ENCODE measurements at regions not wholly inside any gene's neighbourhood (a gene's known extent, or its start where the extent isn't known, plus 50 kb on each side); places are given as distances from the start of the nearest gene placed in this dataset.

DNA sequence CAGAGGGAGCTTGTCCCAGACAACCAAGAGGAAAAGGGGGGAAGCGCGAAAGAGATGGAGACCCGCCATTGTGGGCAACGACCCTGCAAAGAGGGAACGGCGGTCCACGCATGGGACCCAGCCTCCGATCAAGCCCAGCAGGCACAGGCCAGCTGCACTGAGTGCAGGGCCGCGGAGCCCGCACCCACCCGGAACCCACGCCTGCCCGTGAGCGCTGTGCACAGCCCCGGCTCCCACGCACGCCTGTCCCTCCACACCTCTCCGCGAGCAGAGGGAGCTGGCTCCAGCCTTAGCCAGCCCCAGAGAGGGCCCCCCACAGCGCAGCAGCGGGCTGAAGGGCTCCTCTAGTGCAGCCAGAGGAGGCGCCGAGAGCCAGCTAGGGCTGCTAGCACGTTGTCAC, 416.5 kb downstream of the DMRTA1 start:
- WGBS (ENCODE audit: insufficient coverage): 94% methylated on average over 25 of the region's 25 CpGs
- Mint-ChIP-seq H3K27me3 (ENCODE audit: low read depth in 2 of 2) (no peaks in the 10 kb centered on the region), H3K4me3 (no peak overlapping the region), H3K4me1 (no peaks in the 10 kb centered on the region), H3K9me3 (peaks cover 13 to 25% of the 10 kb centered on the region in 2 donors), H3K27ac (no peak overlapping the region), H3K36me3 (peaks cover 22% of the 10 kb centered on the region)
- ATAC-seq (no peak), DNase-seq (no peak)
- intact Hi-C loops (cut with micrococcal nuclease): no loop called here
- H3K36me3 ChIP-seq (ENCODE audit: control insufficient read depth, insufficient read depth, low read length): no peaks in the 10 kb centered on the region
- H3K4me1 ChIP-seq (ENCODE audit: control insufficient read depth, insufficient read depth, low read length): no peaks in the 10 kb centered on the region
- H3K9me3 ChIP-seq (ENCODE audit: control insufficient read depth, insufficient read depth, low read length): peaks cover 13% of the 10 kb centered on the region
- no peak overlapping the region for H3K4me3 ChIP-seq (ENCODE audit: low read length)
- no peaks in the 10 kb centered on the region for H3K27me3 ChIP-seq (ENCODE audit: control insufficient read depth, insufficient read depth, low read length)
- TF ChIP-seq, protein P1, sequence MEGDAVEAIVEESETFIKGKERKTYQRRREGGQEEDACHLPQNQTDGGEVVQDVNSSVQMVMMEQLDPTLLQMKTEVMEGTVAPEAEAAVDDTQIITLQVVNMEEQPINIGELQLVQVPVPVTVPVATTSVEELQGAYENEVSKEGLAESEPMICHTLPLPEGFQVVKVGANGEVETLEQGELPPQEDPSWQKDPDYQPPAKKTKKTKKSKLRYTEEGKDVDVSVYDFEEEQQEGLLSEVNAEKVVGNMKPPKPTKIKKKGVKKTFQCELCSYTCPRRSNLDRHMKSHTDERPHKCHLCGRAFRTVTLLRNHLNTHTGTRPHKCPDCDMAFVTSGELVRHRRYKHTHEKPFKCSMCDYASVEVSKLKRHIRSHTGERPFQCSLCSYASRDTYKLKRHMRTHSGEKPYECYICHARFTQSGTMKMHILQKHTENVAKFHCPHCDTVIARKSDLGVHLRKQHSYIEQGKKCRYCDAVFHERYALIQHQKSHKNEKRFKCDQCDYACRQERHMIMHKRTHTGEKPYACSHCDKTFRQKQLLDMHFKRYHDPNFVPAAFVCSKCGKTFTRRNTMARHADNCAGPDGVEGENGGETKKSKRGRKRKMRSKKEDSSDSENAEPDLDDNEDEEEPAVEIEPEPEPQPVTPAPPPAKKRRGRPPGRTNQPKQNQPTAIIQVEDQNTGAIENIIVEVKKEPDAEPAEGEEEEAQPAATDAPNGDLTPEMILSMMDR (IDR thresholded peaks at IDR 0.05): no peak
- H3K27ac ChIP-seq (ENCODE audit: low read length): no peak overlapping the region

DNA sequence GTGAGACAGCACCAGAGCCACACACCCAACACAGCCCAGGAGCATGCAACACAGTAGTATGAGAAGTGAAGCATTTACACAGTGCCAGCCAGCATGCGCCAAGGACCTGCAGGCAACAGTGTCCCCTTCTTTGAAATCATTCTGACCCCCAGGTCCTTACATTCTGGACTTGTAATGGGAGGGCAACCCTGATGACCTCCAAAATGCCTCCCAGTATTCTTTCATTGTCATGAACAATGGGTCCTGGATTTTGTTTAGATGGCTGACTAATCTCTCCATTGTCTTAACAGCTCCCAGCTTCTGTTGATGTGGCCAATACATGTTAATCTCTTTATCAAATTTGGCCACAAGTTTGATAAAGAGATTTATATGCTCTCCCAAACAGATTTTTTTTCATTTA, 417.1 kb downstream of the DMRTA1 start:
- 91% methylated on average over 1 of the region's 1 CpG for WGBS (ENCODE audit: insufficient coverage)
- ATAC-seq: no peak
- H3K4me3 Mint-ChIP-seq: no peak overlapping the region
- no peaks in the 10 kb centered on the region for H3K4me1 Mint-ChIP-seq
- DNase-seq: no peak
- H3K9me3 Mint-ChIP-seq: peaks cover 13 to 28% of the 10 kb centered on the region in 2 donors
- no peaks in the 10 kb centered on the region for H3K27me3 ChIP-seq (ENCODE audit: control insufficient read depth, insufficient read depth, low read length)
- no peak overlapping the region for H3K27ac ChIP-seq (ENCODE audit: low read length)
- H3K36me3 ChIP-seq (ENCODE audit: control insufficient read depth, insufficient read depth, low read length): no peaks in the 10 kb centered on the region
- H3K27ac Mint-ChIP-seq: no peak overlapping the region
- no peaks in the 10 kb centered on the region for H3K4me1 ChIP-seq (ENCODE audit: control insufficient read depth, insufficient read depth, low read length)
- TF ChIP-seq, protein P1 (IDR thresholded peaks at IDR 0.05): no peak
- H3K27me3 Mint-ChIP-seq (ENCODE audit: low read depth in 2 of 2): no peaks in the 10 kb centered on the region
- peaks cover 13% of the 10 kb centered on the region for H3K9me3 ChIP-seq (ENCODE audit: control insufficient read depth, insufficient read depth, low read length)
- intact Hi-C loops (cut with micrococcal nuclease): no loop called here
- H3K36me3 Mint-ChIP-seq: peaks cover 18% of the 10 kb centered on the region
- H3K4me3 ChIP-seq (ENCODE audit: low read length): no peak overlapping the region

DNA sequence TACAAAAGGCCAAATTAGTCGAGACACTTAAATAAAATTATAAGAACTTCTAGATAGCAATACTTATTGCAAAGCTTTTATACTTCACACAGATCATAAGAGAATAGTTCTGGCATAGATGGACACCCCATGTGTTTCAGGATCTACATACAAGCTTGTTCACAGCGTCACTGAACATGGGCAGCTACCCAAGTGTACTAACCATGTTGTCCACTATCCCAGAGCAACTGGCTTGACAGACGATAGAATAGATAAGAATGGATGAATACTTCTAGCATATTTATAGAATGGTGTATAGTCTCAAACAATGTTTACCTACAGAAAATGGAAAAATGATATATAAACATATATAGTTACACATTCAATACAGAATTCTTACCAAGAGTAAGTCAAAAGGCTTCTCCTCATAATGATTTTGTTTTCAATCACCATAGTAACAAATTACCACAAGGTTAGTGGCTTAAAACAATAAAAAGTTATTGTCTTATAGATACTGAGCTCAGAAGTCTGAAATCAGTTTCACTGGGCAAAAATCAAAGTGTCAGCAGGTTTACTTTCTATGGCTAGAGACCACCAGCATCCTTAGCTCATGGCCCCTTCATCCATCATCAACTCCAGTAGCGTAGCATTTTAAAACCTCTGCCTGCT, 446.7 kb downstream of the DMRTA1 start:
- no peak for ATAC-seq
- Histone ChIP-seq H3K4me3 (ENCODE audit: low read length) (no peak overlapping the region), H3K36me3 (ENCODE audit: control insufficient read depth, insufficient read depth, low read length) (no peaks in the 10 kb centered on the region), H3K4me1 (ENCODE audit: control insufficient read depth, insufficient read depth, low read length) (no peaks in the 10 kb centered on the region), H3K27me3 (ENCODE audit: control insufficient read depth, insufficient read depth, low read length) (no peaks in the 10 kb centered on the region), H3K9me3 (ENCODE audit: control insufficient read depth, insufficient read depth, low read length) (peaks cover 4% of the 10 kb centered on the region), H3K27ac (ENCODE audit: low read length) (no peak overlapping the region)
- WGBS (ENCODE audit: insufficient coverage): 90% methylated on average over 3 of the region's 4 CpGs
- no peak for DNase-seq
- no peaks in the 10 kb centered on the region for H3K27me3 Mint-ChIP-seq (ENCODE audit: low read depth in 2 of 2)
- no peaks in the 10 kb centered on the region for H3K4me1 Mint-ChIP-seq
- intact Hi-C loops (cut with micrococcal nuclease): no loop called here
- H3K27ac Mint-ChIP-seq: no peak overlapping the region
- peaks cover 14 to 15% of the 10 kb centered on the region in 2 donors for H3K9me3 Mint-ChIP-seq
- H3K4me3 Mint-ChIP-seq: no peak overlapping the region
- TF ChIP-seq, protein P1 (IDR thresholded peaks at IDR 0.05): no peak
- H3K36me3 Mint-ChIP-seq: no peaks in the 10 kb centered on the region

DNA sequence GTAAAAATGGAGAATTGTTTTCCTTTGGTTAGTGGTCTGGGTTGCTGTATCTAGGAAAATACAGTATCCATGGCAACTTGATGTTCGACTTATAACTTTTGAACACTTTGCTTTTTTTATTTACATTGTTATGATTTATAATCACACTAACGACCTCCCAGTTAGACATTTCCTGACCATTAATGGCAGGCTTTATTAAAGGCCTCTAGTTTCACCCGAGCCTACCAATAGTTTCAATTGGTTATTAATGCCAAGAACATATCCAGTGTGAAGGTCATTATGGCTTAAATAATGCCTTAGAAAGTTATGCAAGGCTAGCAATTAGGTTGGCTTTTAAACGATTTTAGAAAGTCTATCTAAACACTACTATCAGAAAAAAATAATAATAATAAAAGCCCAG, 452.0 kb downstream of the DMRTA1 start:
- intact Hi-C loops (cut with micrococcal nuclease): no loop called here
- no peaks in the 10 kb centered on the region for H3K27me3 ChIP-seq (ENCODE audit: control insufficient read depth, insufficient read depth, low read length)
- Mint-ChIP-seq H3K4me3 (no peak overlapping the region), H3K4me1 (no peaks in the 10 kb centered on the region), H3K27ac (no peak overlapping the region), H3K36me3 (no peaks in the 10 kb centered on the region), H3K9me3 (peaks cover 14% of the 10 kb centered on the region in 2 donors), H3K27me3 (ENCODE audit: low read depth in 2 of 2) (no peaks in the 10 kb centered on the region)
- DNase-seq (no peak), ATAC-seq (no peak)
- no peak overlapping the region for H3K27ac ChIP-seq (ENCODE audit: low read length)
- TF ChIP-seq, protein P1 (IDR thresholded peaks at IDR 0.05): no peak
- H3K36me3 ChIP-seq (ENCODE audit: control insufficient read depth, insufficient read depth, low read length): no peaks in the 10 kb centered on the region
- WGBS (ENCODE audit: insufficient coverage): 50% methylated on average over 1 of the region's 4 CpGs
- no peaks in the 10 kb centered on the region for H3K4me1 ChIP-seq (ENCODE audit: control insufficient read depth, insufficient read depth, low read length)
- no peaks in the 10 kb centered on the region for H3K9me3 ChIP-seq (ENCODE audit: control insufficient read depth, insufficient read depth, low read length)
- no peak overlapping the region for H3K4me3 ChIP-seq (ENCODE audit: low read length)
